Colonic mucosa (tissue), 4 donors: ENCODE measurements at regions not wholly inside any gene's neighbourhood (a gene's known extent, or its start where the extent isn't known, plus 50 kb on each side); places are given as distances from the start of the nearest gene placed in this dataset.

Experiments used
- DNase-seq: peaks from one replicate; pipeline ENCODE4 v3.0.0-alpha.2; 2020
- H3K27ac ChIP-seq: fragments of 200-600 bp; one replicate; pipeline ENCODE4 v1.8.0; 2021
- H3K27me3 ChIP-seq: fragments of 200-600 bp; one replicate; pipeline ENCODE4 v1.8.0; 2021
- H3K36me3 ChIP-seq: fragments of 200-600 bp; one replicate; pipeline ENCODE4 v1.8.0; 2021
- H3K4me1 ChIP-seq: fragments of 200-600 bp; one replicate; pipeline ENCODE4 v1.8.0; 2021; ENCODE audit warnings: mild to moderate bottlenecking
- H3K4me3 ChIP-seq: fragments of 200-600 bp; one replicate; pipeline ENCODE4 v1.8.0; 2021
- H3K9ac ChIP-seq, 2 donors: one replicate each; pipeline ENCODE4 v1.7.0; 2013; ENCODE audit warnings: control low read depth in 2 of 2, low read depth in 2 of 2, low read length in 2 of 2
- H3K9me3 ChIP-seq: fragments of 200-600 bp; one replicate; pipeline ENCODE4 v1.8.0; 2021
- CTCF ChIP-seq: fragments of 200-600 bp; IDR thresholded peaks from one replicate; pipeline ENCODE4 v1.8.0; 2022; ENCODE audit warnings: antibody characterized with exemption, mild to moderate bottlenecking
- intact Hi-C: fragments of 100-400 bp; cut with DNase I; formaldehyde crosslinking; loops from one replicate; pipeline ENCODE4 v1.14.1; 2022
- donor health status: healthy.
- donor health status: DM: no; HTN: no; CAD: no.
- donor health status: DM: no; HTN: no; CAD: no.

- Histone ChIP-seq H3K27ac (no peak overlapping the region), H3K4me1 (no peaks in the 10 kb centered on the region), H3K36me3 (no peaks in the 10 kb centered on the region), H3K4me3 (no peak overlapping the region), H3K27me3 (no peaks in the 10 kb centered on the region), H3K9ac (no peak overlapping the region), H3K9me3 (no peaks in the 10 kb centered on the region)
- no peak for TF ChIP-seq CTCF
- intact Hi-C loops: no loop called here
- DNase-seq: no peak
Observed at GRCh38 chr3:124441766-124442165, 288.5 kb upstream of the UMPS start.

- no peak overlapping the region for H3K27ac ChIP-seq
- H3K9ac ChIP-seq: no peak overlapping the region
- H3K4me3 ChIP-seq: no peak overlapping the region
- no peaks in the 10 kb centered on the region for H3K4me1 ChIP-seq
- DNase-seq: no peak
- no peaks in the 10 kb centered on the region for H3K9me3 ChIP-seq
- H3K27me3 ChIP-seq: no peaks in the 10 kb centered on the region
- H3K36me3 ChIP-seq: no peaks in the 10 kb centered on the region
- intact Hi-C loops: no loop called here
- TF ChIP-seq CTCF: no peak
Observed at GRCh38 chr3:124442463-124442862, 287.8 kb upstream of the UMPS start.

GRCh38 chr3:124443446-124443845 lies 286.8 kb upstream of the UMPS start:
- no peak for TF ChIP-seq CTCF
- no peak overlapping the region for H3K27ac ChIP-seq
- intact Hi-C loops: no loop called here

GRCh38 chr3:124444075-124444474 lies 286.2 kb upstream of the UMPS start:
- Histone ChIP-seq H3K4me1 (no peaks in the 10 kb centered on the region), H3K27ac (no peak overlapping the region), H3K36me3 (no peaks in the 10 kb centered on the region), H3K27me3 (no peaks in the 10 kb centered on the region), H3K9me3 (no peaks in the 10 kb centered on the region), H3K4me3 (no peak overlapping the region), H3K9ac (no peak overlapping the region)
- intact Hi-C loops: no loop called here
- no peak for TF ChIP-seq CTCF
- DNase-seq: no peak

More at GRCh38 chr3:124443446-124443845, 286.8 kb upstream of the UMPS start:
- Histone ChIP-seq H3K9ac (no peak overlapping the region), H3K4me3 (no peak overlapping the region), H3K36me3 (no peaks in the 10 kb centered on the region), H3K27me3 (no peaks in the 10 kb centered on the region), H3K9me3 (no peaks in the 10 kb centered on the region), H3K4me1 (no peaks in the 10 kb centered on the region)
- no peak for DNase-seq

GRCh38 chr3:124444896-124445295 lies 285.4 kb upstream of the UMPS start:
- no peak overlapping the region for H3K27ac ChIP-seq
- no peak overlapping the region for H3K4me3 ChIP-seq
- DNase-seq: no peak
- H3K36me3 ChIP-seq: no peaks in the 10 kb centered on the region
- no peaks in the 10 kb centered on the region for H3K27me3 ChIP-seq
- intact Hi-C loops: no loop called here
- no peaks in the 10 kb centered on the region for H3K4me1 ChIP-seq
- H3K9me3 ChIP-seq: no peaks in the 10 kb centered on the region
- H3K9ac ChIP-seq: no peak overlapping the region
- TF ChIP-seq CTCF: no peak

GRCh38 chr3:124447845-124448244 lies 282.4 kb upstream of the UMPS start:
- Histone ChIP-seq H3K4me3 (no peak overlapping the region), H3K9me3 (no peaks in the 10 kb centered on the region), H3K4me1 (no peaks in the 10 kb centered on the region), H3K9ac (no peak overlapping the region), H3K27me3 (no peaks in the 10 kb centered on the region), H3K36me3 (no peaks in the 10 kb centered on the region), H3K27ac (no peak overlapping the region)
- intact Hi-C loops: no loop called here
- no peak for TF ChIP-seq CTCF
- DNase-seq: no peak
